ENCODE measurements at regions not wholly inside any gene's neighbourhood (a gene's known extent, or its start where the extent isn't known, plus 50 kb on each side); places are given as distances from the start of the nearest gene placed in this dataset.
A peak's percentile ranks its signal among the peaks of the same experiment; 100 is the strongest.

DNA sequence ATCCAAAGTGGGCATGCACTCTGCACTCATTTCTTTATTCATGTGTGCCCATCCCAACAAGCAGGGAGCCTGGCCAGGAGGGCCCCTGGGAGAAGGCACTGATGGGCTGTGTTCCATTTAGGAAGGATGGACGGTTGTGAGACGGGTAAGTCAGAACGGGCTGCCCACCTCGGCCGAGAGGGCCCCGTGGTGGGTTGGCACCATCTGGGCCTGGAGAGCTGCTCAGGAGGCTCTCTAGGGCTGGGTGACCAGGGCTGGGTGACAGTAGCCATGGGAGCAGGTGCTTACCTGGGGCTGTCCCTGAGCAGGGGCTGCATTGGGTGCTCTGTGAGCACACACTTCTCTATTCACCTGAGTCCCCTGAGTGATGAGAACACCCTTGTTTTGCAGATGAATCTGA lies 129.3 kb upstream of the B3GAT1 start:
- H3K27ac Mint-ChIP-seq = no peak overlapping the region
- Histone ChIP-seq H3K4me1 (ENCODE audit: control insufficient read depth in 2 of 2, insufficient read depth in 2 of 2, low read length in 2 of 2) (no peaks in the 10 kb centered on the region), H3K4me3 (ENCODE audit: low read length) (no peak overlapping the region), H3K27ac (ENCODE audit: low read depth, low read length) (no peak overlapping the region), H3K36me3 (ENCODE audit: control insufficient read depth in 2 of 3, insufficient read depth in 3 of 3, low read length in 3 of 3) (no peaks in the 10 kb centered on the region), H3K27me3 (ENCODE audit: control insufficient read depth in 2 of 2, insufficient read depth in 2 of 2, low read length in 2 of 2) (no peaks in the 10 kb centered on the region), H3K9me3 (ENCODE audit: control insufficient read depth in 2 of 3, low read length in 3 of 3) (no peaks in the 10 kb centered on the region)
- peaks cover 15 to 55% (median 35%) of the 10 kb centered on the region in 5 donors for H3K27me3 Mint-ChIP-seq
- H3K4me1 Mint-ChIP-seq = peaks cover 0 to 4% (median 0%) of the 10 kb centered on the region in 7 donors
- intact Hi-C loops (cut with micrococcal nuclease) = no loop called here
- ChIA-PET CTCF (no interaction called here), POLR2A (no interaction called here)
- H3K9me3 Mint-ChIP-seq = peaks cover 0 to 6% (median 2%) of the 10 kb centered on the region in 11 donors
- peaks cover 0 to 3% (median 0%) of the 10 kb centered on the region in 5 donors for H3K36me3 Mint-ChIP-seq
- ATAC-seq (no peak), DNase-seq (no peak)
- no peak overlapping the region for H3K4me3 Mint-ChIP-seq

DNA sequence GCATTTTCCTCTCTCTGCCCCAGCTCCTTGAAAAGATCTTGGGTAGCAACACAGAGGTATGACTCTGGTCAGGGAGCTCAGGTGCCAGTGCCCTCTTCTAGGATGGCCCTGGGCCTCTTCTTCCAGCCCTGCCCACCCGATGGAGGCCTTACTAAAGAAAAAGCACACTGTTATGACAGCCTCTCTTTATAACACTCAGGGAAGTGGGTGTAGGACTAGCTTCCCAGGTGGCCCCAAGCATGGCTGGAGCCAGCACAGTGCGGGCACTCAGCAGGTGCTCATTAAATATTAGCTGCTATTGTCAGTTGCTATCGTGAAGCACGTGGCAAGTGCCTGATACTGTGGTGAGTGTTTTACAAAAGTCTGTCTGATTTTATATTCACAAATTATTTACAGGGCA lies 127.2 kb upstream of the B3GAT1 start:
- Histone ChIP-seq H3K4me1 (ENCODE audit: control insufficient read depth in 2 of 2, insufficient read depth in 2 of 2, low read length in 2 of 2) (no peaks in the 10 kb centered on the region), H3K4me3 (ENCODE audit: low read length) (no peak overlapping the region), H3K9me3 (ENCODE audit: control insufficient read depth in 2 of 3, low read length in 3 of 3) (no peaks in the 10 kb centered on the region), H3K36me3 (ENCODE audit: control insufficient read depth in 2 of 3, insufficient read depth in 3 of 3, low read length in 3 of 3) (no peaks in the 10 kb centered on the region), H3K27me3 (ENCODE audit: control insufficient read depth in 2 of 2, insufficient read depth in 2 of 2, low read length in 2 of 2) (no peaks in the 10 kb centered on the region), H3K27ac (ENCODE audit: low read depth, low read length) (no peak overlapping the region)
- Mint-ChIP-seq H3K36me3 (peaks cover 0 to 3% (median 0%) of the 10 kb centered on the region in 5 donors), H3K27ac (no peak overlapping the region), H3K27me3 (peaks cover 14 to 53% (median 29%) of the 10 kb centered on the region in 5 donors), H3K9me3 (peaks cover 0 to 6% (median 2%) of the 10 kb centered on the region in 11 donors), H3K4me3 (no peak overlapping the region), H3K4me1 (peaks cover 0 to 4% (median 0%) of the 10 kb centered on the region in 7 donors)
- ChIA-PET CTCF (no interaction called here), POLR2A (no interaction called here)
- no peak for DNase-seq
- no peak for ATAC-seq
- intact Hi-C loops (cut with micrococcal nuclease) = no loop called here

DNA sequence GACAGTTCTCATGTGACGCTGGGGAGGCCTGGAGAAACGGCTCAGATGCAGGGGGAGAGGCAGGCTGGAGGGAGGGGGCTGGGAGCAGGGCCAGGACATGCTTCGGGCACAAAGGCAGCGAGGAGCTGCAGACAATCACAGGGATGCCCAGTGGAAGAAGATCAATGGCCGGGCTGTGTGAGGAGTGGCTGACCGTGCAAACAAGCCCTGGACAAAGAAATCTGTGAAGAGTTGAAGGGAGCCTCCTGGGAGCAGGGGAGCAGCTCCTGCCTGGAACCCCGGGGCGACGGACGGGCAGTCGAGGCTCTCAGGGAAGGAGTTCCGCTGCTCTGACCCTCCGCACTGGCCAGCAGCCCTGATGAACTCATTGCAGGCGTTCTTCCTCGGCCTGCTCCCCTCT lies 126.7 kb upstream of the B3GAT1 start:
- H3K27me3 ChIP-seq (ENCODE audit: control insufficient read depth in 2 of 2, insufficient read depth in 2 of 2, low read length in 2 of 2) = no peaks in the 10 kb centered on the region
- Mint-ChIP-seq H3K36me3 (peaks cover 0 to 3% (median 0%) of the 10 kb centered on the region in 5 donors), H3K9me3 (peaks cover 0 to 6% (median 2%) of the 10 kb centered on the region in 11 donors), H3K4me3 (no peak overlapping the region), H3K27me3 (peaks cover 14 to 52% (median 29%) of the 10 kb centered on the region in 5 donors), H3K27ac (no peak overlapping the region), H3K4me1 (peaks cover 0 to 4% (median 0%) of the 10 kb centered on the region in 7 donors)
- ATAC-seq (no peak), DNase-seq (no peak)
- no peaks in the 10 kb centered on the region for H3K9me3 ChIP-seq (ENCODE audit: control insufficient read depth in 2 of 3, low read length in 3 of 3)
- no peak overlapping the region for H3K4me3 ChIP-seq (ENCODE audit: low read length)
- POLR2A ChIA-PET = no interaction called here
- H3K27ac ChIP-seq (ENCODE audit: low read depth, low read length) = no peak overlapping the region
- CTCF ChIA-PET = no interaction called here
- H3K4me1 ChIP-seq (ENCODE audit: control insufficient read depth in 2 of 2, insufficient read depth in 2 of 2, low read length in 2 of 2) = no peaks in the 10 kb centered on the region
- H3K36me3 ChIP-seq (ENCODE audit: control insufficient read depth in 2 of 3, insufficient read depth in 3 of 3, low read length in 3 of 3) = no peaks in the 10 kb centered on the region
- intact Hi-C loops (cut with micrococcal nuclease) = no loop called here

DNA sequence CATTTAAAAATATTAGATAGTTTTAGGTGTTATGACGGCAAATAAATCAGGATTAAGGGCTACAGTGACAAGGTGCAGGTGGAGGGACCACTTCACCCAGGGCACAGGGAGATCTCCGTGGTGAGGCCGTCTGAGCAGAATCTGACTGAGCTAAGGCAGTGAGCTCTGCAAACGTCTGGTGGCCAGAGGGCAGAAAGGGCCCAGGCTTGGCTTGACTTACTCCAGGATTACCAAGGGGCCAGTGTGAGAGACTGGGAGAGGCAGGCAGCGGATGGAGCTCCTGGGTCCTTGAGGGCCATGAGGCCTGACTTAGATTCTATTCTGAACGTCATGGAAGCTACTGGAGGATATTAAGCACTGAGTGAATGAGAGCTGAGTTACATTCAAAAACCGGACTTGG lies 125.9 kb upstream of the B3GAT1 start:
- H3K27me3 Mint-ChIP-seq = peaks cover 14 to 48% (median 29%) of the 10 kb centered on the region in 5 donors
- peaks cover 0 to 4% (median 0%) of the 10 kb centered on the region in 7 donors for H3K4me1 Mint-ChIP-seq
- no peak for DNase-seq

DNA sequence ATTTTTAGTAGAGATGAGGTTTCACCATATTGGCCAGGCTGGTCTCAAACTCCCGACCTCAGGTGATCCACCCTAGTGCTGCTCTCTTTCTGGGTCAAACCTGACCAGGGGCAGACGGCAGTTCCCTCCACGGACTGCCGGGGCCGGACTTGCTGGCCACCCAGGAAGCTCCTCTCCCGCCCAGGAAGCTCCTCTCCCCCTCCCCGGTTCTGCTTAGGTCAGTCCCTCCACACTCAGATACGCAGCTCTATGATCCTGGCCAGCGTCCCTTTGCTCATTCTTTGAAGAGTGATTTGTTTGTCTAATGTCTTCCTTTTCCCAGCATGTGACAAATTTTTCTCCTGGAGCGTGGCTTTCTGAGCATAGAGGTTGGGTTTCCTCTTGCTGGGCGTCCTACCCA lies 125.3 kb upstream of the B3GAT1 start:
- no peaks in the 10 kb centered on the region for H3K9me3 ChIP-seq (ENCODE audit: control insufficient read depth in 2 of 3, low read length in 3 of 3)
- no peak overlapping the region for H3K4me3 Mint-ChIP-seq
- H3K4me1 Mint-ChIP-seq = peaks cover 0 to 4% (median 0%) of the 10 kb centered on the region in 7 donors
- ChIA-PET POLR2A (no interaction called here), CTCF (no interaction called here)
- no peak overlapping the region for H3K27ac Mint-ChIP-seq
- H3K27me3 Mint-ChIP-seq = peaks cover 14 to 48% (median 29%) of the 10 kb centered on the region in 5 donors
- peaks cover 0 to 6% (median 2%) of the 10 kb centered on the region in 11 donors for H3K9me3 Mint-ChIP-seq
- DNase-seq (no peak), ATAC-seq (no peak)
- intact Hi-C loops (cut with micrococcal nuclease) = no loop called here
- no peaks in the 10 kb centered on the region for H3K4me1 ChIP-seq (ENCODE audit: control insufficient read depth in 2 of 2, insufficient read depth in 2 of 2, low read length in 2 of 2)
- H3K36me3 ChIP-seq (ENCODE audit: control insufficient read depth in 2 of 3, insufficient read depth in 3 of 3, low read length in 3 of 3) = no peaks in the 10 kb centered on the region
- H3K4me3 ChIP-seq (ENCODE audit: low read length) = no peak overlapping the region
- H3K27me3 ChIP-seq (ENCODE audit: control insufficient read depth in 2 of 2, insufficient read depth in 2 of 2, low read length in 2 of 2) = no peaks in the 10 kb centered on the region
- H3K27ac ChIP-seq (ENCODE audit: low read depth, low read length) = no peak overlapping the region
- H3K36me3 Mint-ChIP-seq = peaks cover 0 to 3% (median 0%) of the 10 kb centered on the region in 5 donors

More for the DNA sequence above, 125.9 kb upstream of the B3GAT1 start:
- ChIA-PET CTCF (no interaction called here), POLR2A (no interaction called here)
- Histone ChIP-seq H3K27me3 (ENCODE audit: control insufficient read depth in 2 of 2, insufficient read depth in 2 of 2, low read length in 2 of 2) (no peaks in the 10 kb centered on the region), H3K36me3 (ENCODE audit: control insufficient read depth in 2 of 3, insufficient read depth in 3 of 3, low read length in 3 of 3) (no peaks in the 10 kb centered on the region), H3K4me3 (ENCODE audit: low read length) (no peak overlapping the region), H3K27ac (ENCODE audit: low read depth, low read length) (no peak overlapping the region), H3K9me3 (ENCODE audit: control insufficient read depth in 2 of 3, low read length in 3 of 3) (no peaks in the 10 kb centered on the region), H3K4me1 (ENCODE audit: control insufficient read depth in 2 of 2, insufficient read depth in 2 of 2, low read length in 2 of 2) (no peaks in the 10 kb centered on the region)
- no peak for ATAC-seq
- H3K9me3 Mint-ChIP-seq = peaks cover 0 to 6% (median 2%) of the 10 kb centered on the region in 11 donors
- no peak overlapping the region for H3K27ac Mint-ChIP-seq
- peaks cover 0 to 3% (median 0%) of the 10 kb centered on the region in 5 donors for H3K36me3 Mint-ChIP-seq
- intact Hi-C loops (cut with micrococcal nuclease) = no loop called here
- no peak overlapping the region for H3K4me3 Mint-ChIP-seq

DNA sequence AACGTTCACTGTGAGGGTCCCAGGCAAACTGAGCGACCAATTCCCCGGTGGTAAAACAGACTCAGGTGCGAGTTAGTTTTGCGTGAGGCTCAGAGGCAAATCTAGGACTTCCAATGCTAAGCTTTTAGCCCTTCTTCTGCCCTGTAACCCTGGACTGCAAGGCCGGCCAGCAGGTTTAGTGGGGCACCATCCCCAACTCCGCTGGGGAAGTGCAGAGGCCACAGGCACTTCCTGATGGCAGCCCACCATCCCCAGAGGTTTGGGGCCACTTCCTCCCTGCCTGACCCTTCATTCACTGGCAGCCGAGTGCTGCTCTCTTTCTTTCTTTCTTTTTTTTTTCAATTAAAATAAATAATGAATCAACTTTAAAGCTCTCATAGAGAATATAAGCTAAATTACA lies 124.6 kb upstream of the B3GAT1 start:
- ChIA-PET POLR2A (no interaction called here), CTCF (no interaction called here)
- no peak overlapping the region for H3K4me3 ChIP-seq (ENCODE audit: low read length)
- DNase-seq (no peak), ATAC-seq (no peak)
- H3K27ac ChIP-seq (ENCODE audit: low read depth, low read length) = no peak overlapping the region
- no peaks in the 10 kb centered on the region for H3K9me3 ChIP-seq (ENCODE audit: control insufficient read depth in 2 of 3, low read length in 3 of 3)
- no peak overlapping the region for H3K4me3 Mint-ChIP-seq
- H3K4me1 Mint-ChIP-seq = peaks cover 0 to 4% (median 0%) of the 10 kb centered on the region in 7 donors
- intact Hi-C loops (cut with micrococcal nuclease) = no loop called here
- peaks cover 0 to 6% (median 2%) of the 10 kb centered on the region in 11 donors for H3K9me3 Mint-ChIP-seq
- H3K27me3 Mint-ChIP-seq = peaks cover 14 to 48% (median 29%) of the 10 kb centered on the region in 5 donors
- H3K27me3 ChIP-seq (ENCODE audit: control insufficient read depth in 2 of 2, insufficient read depth in 2 of 2, low read length in 2 of 2) = no peaks in the 10 kb centered on the region
- no peak overlapping the region for H3K27ac Mint-ChIP-seq
- peaks cover 0 to 3% (median 0%) of the 10 kb centered on the region in 5 donors for H3K36me3 Mint-ChIP-seq
- no peaks in the 10 kb centered on the region for H3K36me3 ChIP-seq (ENCODE audit: control insufficient read depth in 2 of 3, insufficient read depth in 3 of 3, low read length in 3 of 3)
- no peaks in the 10 kb centered on the region for H3K4me1 ChIP-seq (ENCODE audit: control insufficient read depth in 2 of 2, insufficient read depth in 2 of 2, low read length in 2 of 2)

DNA sequence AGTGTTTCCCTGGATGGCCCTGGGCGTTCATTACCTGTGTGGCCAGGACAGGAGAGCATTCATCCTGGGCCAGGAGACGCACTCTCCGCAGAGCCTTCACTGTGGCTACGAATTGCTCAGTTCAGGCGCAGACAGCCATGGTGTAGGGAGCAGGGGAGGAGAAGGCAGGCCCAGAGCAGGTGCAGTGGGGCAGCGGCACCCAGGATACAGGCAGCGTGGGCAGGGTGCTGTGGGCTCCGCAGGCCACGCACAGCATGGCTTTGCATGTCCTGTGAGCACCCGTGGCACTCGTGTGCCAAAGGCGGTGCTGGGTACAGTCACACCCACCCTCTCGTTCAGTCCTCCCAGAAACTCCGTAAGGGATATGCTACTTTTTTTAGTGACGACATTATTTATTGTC lies 124.2 kb upstream of the B3GAT1 start:
- H3K4me3 ChIP-seq (ENCODE audit: low read length) = no peak overlapping the region
- Mint-ChIP-seq H3K36me3 (peaks cover 0 to 2% (median 0%) of the 10 kb centered on the region in 5 donors), H3K27me3 (peaks cover 14 to 45% (median 27%) of the 10 kb centered on the region in 5 donors), H3K9me3 (peaks cover 0 to 6% (median 2%) of the 10 kb centered on the region in 11 donors), H3K27ac (no peak overlapping the region), H3K4me1 (peaks cover 0 to 4% (median 0%) of the 10 kb centered on the region in 7 donors), H3K4me3 (no peak overlapping the region)
- DNase-seq (no peak), ATAC-seq (peak; percentile 5)
- H3K36me3 ChIP-seq (ENCODE audit: control insufficient read depth in 2 of 3, insufficient read depth in 3 of 3, low read length in 3 of 3) = no peaks in the 10 kb centered on the region
- no peaks in the 10 kb centered on the region for H3K4me1 ChIP-seq (ENCODE audit: control insufficient read depth in 2 of 2, insufficient read depth in 2 of 2, low read length in 2 of 2)
- H3K9me3 ChIP-seq (ENCODE audit: control insufficient read depth in 2 of 3, low read length in 3 of 3) = no peaks in the 10 kb centered on the region
- H3K27ac ChIP-seq (ENCODE audit: low read depth, low read length) = no peak overlapping the region
- POLR2A ChIA-PET = no interaction called here
- intact Hi-C loops (cut with micrococcal nuclease) = no loop called here
- H3K27me3 ChIP-seq (ENCODE audit: control insufficient read depth in 2 of 2, insufficient read depth in 2 of 2, low read length in 2 of 2) = no peaks in the 10 kb centered on the region
- CTCF ChIA-PET = no interaction called here

Data from naive thymus-derived CD4-positive, alpha-beta T cell (primary cell).